ENCODE measurements at regions not wholly inside any gene's neighbourhood (a gene's known extent, or its start where the extent isn't known, plus 50 kb on each side); places are given as distances from the start of the nearest gene placed in this dataset.
"Not testable (repeated sequence)": the region's sequence is repeated elsewhere in the genome, so short reads cannot be mapped to it uniquely, and the experiment has no call there.

DNA sequence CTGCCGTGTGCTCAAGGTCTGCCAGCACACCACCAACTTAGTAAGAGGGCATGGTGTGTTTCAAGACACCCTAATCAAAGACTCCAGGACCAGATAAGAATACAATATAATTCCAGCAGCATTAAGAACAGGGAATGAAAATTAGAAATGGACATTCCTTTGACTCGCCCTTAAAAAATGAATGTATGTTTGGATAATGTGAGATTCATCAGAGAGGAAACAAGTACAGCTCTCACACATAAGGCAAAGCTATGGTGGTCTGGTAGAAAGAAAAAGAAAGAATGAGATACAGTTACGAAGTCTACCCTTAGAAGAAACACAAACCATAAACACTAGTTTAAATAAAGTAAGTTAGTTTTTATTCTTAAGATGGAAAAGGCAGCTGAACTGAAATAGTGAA is 174.8 kb upstream of the ANK3 start:
- no peak for DNase-seq

DNA sequence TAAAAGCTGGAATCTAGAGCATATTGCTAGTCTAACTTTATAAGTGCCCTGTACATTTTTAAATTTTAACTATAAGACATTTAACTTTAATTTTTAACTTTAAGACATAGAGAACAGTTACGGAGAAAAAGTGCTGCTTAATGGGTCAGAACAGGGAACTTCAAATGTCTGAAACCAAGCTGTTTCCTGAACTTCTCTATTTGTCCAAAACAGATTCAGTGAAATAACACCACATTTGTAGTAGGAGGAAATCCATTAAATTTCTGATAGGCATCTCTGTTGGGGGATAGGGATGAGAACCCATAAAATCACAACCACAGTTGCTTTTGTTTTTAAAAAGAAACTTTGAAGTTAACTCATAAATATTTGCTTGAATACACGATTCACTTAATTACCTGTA is 170.8 kb upstream of the ANK3 start:
- DNase-seq = no peak

- no peak for DNase-seq
Observed at GRCh38 chr10:60555700-60556099, 166.0 kb upstream of the ANK3 start.

- DNase-seq = no peak
Observed at GRCh38 chr10:60549686-60550085, 160.0 kb upstream of the ANK3 start.

DNA sequence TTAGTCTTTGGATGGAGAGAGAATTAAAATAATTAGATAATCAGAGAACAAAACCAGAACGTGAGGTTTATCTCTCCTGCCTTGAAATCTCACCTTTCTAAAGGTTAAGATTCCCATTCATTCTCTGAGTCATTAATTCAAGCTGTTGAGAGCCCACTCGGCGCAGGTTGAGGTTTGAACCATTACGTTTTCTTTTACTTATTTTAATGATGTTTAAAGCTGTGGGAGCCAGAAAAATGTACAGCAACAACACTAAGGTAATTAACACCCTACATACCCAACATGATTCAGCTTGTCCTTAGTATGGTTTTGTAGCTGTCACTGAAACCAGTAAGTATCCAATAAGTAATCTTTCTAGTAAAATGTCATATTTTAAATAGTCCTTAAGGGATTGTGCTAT is 153.0 kb upstream of the ANK3 start:
- no peak for DNase-seq

GRCh38 chr10:60541451-60541850 is 151.8 kb upstream of the ANK3 start:
- DNase-seq = no peak

GRCh38 chr10:60537697-60538096 is 148.0 kb upstream of the ANK3 start:
- DNase-seq = no peak

DNA sequence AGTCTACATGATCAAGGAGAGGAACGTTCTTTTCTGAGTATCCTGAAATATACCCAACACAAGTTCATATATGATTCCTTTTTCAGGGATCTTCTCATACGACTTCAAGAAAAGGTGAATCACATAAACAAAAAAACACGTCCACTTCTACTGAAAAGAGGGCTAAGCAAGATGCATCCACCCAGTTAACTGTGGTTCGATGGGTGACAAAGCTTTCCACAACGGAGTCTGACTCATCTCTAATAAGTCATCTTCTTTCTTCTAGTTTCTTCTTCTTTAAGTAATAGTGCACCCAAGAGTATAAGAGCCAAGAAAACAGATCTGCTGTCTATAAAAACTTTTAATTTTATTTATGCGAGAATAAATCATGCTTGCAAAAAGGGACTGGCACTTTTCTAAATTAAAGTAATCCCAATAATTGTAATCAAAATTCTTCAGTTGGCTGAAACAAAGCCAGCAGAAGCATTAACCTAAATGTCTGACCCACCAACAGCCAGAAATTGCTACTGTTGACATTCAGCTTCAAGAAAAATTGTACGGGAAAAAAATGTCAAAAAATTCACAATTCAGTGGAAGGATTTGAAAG is 146.9 kb upstream of the ANK3 start:
- no peak for DNase-seq

- DNase-seq = no peak
Observed at GRCh38 chr10:60535427-60535826, 145.8 kb upstream of the ANK3 start.

- no peak for DNase-seq
Observed at GRCh38 chr10:60534761-60535389, 145.2 kb upstream of the ANK3 start.

DNA sequence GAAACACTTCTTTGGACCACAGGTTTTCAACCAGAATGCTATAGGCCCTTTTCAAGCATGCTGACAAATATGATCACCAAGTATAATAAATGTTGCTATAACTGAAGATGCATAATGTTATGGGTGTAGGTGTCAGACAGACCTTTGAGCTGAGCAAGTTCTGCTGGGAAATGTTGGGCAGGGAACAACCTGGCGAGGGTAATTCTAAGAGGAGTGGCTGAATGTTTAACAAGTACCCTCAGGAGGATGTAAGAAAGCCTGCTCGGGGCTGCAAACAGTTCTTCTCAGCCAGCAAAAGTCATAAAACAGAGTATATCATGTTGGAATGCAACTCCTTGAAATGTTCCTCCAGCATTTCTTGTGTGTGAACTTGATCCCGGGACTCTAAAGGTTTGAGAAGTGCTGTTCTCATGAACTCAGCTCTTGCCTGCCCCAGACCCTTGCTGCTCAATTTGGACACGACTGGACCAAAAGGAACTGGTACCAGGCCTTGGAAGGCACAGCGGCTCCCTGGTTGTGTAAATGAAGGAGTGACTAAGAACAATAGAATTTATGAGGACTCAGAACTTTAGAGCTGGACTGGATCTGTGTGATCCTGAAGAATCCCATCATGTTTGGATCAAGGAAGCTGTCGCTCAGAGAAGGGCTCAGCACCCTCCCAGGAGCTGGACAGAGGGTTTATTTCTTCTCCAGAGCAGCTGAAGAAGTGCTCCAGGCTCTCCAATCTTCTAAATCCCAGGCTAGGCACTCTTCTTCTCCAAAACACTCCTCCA is 143.2 kb upstream of the ANK3 start:
- DNase-seq = no peak

GRCh38 chr10:60531006-60531405 is 141.3 kb upstream of the ANK3 start:
- DNase-seq = no peak

DNA sequence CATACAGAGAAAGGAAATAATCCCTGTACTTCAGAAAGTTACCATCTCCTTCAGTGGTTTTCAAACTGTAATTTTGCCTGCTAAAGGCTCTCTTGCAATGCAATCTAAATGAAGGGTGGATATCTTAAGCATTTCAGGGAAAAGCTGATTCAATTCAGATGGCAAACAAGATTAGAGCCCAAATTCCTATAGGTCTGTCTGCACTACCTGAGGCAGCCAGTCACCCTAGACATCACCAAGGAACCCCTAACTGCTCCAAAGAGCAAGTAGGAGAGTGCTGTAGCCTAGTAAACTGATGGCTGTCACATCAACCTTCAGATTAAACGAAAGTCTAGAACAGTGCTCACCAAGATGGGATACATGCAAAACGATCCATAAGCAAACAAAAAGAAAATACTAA is 138.0 kb upstream of the ANK3 start:
- no peak for DNase-seq

- no peak for DNase-seq
Observed at GRCh38 chr10:60525716-60526585, 136.3 kb upstream of the ANK3 start.

DNA sequence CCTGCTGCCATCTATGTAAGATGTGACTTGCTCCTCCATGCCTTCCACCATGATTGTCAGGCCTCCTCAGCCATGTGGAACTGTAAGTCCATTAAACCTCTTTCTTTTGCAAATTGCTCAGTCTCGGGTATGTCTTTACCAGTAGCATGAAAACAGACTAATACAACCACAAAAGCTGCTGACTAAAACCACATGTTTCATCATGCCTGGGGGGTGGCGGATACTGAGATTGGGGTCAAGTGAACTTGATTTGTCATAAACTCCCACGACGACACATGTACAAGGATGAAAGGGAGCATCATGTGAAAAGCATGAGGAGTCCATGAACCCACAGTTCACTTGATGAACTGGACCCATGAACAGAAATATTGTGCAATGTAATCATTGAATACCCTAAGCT is 134.9 kb upstream of the ANK3 start:
- no peak for DNase-seq

DNA sequence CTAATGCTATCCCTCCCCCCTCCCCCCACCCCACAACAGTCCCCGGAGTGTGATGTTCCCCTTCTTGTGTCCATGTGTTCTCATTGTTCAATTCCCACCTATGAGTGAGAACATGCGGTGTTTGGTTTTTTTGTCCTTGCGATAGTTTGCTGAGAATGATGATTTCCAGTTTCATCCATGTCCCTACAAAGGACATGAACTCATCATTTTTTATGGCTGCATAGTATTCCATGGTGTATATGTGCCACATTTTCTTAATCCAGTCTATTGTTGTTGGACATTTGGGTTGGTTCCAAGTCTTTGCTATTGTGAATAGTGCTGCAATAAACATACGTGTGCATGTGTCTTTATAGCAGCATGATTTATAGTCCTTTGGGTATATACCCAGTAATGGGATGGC is 133.7 kb upstream of the ANK3 start:
- DNase-seq = not testable (repeated sequence)

GRCh38 chr10:60522617-60523016 is 132.9 kb upstream of the ANK3 start:
- DNase-seq = no peak

DNA sequence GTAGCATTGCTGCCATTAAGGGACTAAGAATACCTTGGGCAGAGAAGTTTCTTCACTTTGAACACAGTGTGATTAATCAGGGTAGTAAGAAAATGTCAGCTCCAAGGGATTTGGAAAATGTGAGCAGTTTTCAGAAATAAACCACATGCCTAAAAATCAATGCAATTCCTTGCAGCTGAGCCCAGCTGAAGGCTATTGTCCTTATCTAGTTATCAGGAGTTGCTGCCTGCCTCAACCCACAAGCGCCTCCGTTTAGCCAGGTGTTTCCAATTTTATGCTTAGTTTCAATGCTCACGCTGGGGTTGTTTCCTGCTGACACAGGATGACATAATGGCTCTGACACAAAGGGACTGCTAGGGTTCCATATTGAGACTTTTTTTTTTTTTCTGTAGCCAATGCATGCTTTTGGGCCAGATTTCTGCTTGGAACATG is 132.3 kb upstream of the ANK3 start:
- DNase-seq = no peak

DNA sequence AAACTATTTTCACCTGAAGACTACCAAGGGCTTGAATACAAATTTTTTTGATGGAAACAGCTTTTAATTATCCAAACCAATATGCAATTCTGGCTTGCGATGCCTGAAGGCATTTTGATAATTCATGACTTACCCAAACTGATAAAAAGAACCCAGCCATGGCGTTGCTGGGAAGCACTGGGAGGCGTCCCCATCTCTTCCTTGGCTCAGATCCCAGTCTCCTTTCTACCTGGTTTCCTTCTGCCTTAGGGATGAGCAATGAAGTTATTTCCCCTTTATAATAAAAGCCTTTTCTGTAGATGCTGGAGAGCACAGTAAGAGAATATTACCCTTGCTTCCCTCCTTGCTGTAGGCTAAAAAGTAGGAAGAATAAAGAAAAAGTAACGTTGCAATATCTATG is 129.1 kb upstream of the ANK3 start:
- no peak for DNase-seq

DNA sequence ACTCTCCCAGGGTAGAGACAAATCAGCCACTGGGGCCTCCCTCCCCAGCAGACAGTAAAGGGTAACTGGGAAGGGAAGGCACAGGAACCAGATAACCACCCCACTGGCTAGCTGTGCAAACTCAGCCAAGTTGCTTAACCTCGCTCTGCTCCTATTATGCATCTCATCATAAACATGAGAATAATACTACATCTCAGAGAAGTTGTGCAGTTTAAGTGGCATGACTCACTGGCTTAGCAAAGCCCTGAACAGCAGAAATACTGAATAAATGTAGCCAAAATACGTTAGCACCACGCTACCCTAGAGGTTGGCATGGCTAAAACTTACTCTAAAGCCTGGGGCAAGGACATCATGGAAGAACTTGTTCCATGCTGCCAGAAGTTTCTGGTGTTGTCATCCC is 128.1 kb upstream of the ANK3 start:
- DNase-seq = no peak

GRCh38 chr10:60513281-60513680 is 123.6 kb upstream of the ANK3 start:
- no peak for DNase-seq

GRCh38 chr10:60511477-60512229 is 122.0 kb upstream of the ANK3 start:
- no peak for DNase-seq

DNA sequence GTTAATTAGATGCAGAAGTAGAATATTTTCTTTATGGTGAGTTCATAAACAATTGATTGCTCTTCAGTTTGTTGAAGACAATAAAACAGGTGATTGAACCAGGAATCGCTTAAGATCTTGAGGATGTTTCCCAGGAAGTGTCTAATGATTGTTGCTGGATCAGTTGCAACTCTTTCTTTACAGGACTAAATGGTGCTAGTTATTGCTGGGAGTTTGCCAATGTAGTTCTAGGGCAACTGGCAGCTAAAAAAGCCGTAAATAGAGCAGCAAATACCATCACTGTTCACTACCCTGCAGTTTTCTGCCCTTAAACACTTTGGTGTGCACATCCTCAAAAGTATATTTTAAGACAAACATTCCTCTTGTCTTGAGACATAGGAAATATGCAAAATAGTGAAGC is 119.2 kb upstream of the ANK3 start:
- DNase-seq = no peak
